ENCODE measurements at regions not wholly inside any gene's neighbourhood (a gene's known extent, or its start where the extent isn't known, plus 50 kb on each side); places are given as distances from the start of the nearest gene placed in this dataset.

DNA sequence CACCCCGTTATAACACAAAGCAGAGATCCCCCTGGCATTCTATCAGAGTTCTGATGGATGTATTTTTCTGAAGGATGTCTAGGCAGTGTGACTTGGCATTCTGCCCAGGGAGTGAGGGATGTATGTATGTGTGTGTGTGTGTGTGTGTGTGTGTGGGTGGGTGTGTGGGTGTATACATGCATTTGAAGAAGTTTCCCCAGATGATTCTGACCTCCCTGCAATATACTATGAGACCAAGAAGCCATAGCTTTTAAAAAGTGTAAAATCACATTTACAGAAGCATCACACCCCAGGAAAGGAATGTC is 59.7 kb upstream of the NAP1L1 start:
- no peak for TF ChIP-seq ZNF384 (IDR thresholded peaks at IDR 0.05)
- TF ChIP-seq SUZ12 (IDR thresholded peaks at IDR 0.05), result no peak
- no peak for TF ChIP-seq SP1 (IDR thresholded peaks at IDR 0.05)
